GM23338 (cell line): ENCODE measurements at regions not wholly inside any gene's neighbourhood (a gene's known extent, or its start where the extent isn't known, plus 50 kb on each side); places are given as distances from the start of the nearest gene placed in this dataset.

Experiments used
- ATAC-seq: fragments of 200-7000 bp; cut with Tn5 transposase; 3 replicates; pipeline ENCODE4 v1.9.1; 2020
- DNase-seq: peaks from one replicate; pipeline ENCODE4 v3.0.0-alpha.2; 2015; ENCODE audit warnings: low spot score
- H2AFZ ChIP-seq: fragments of 200-600 bp; sonication (generic); 2 replicates; pipeline ENCODE4 v1.8.0; 2016; ENCODE audit warnings: antibody characterized with exemption, mild to moderate bottlenecking, moderate library complexity
- H3F3A ChIP-seq: fragments of 200-600 bp; sonication (generic); replicated peaks from 2 replicates; pipeline ENCODE4 v1.8.0; 2017; ENCODE audit warnings: antibody characterized with exemption, mixed run types, low read depth
- H3K27ac ChIP-seq: fragments of 200-600 bp; sonication (generic); 2 replicates; pipeline ENCODE4 v1.6.1; 2016; ENCODE audit warnings: low read depth
- H3K27me3 ChIP-seq: fragments of 200-600 bp; sonication (generic); 2 replicates; pipeline ENCODE4 v1.8.0; 2016; ENCODE audit warnings: mild to moderate bottlenecking, mixed run types, moderate library complexity; ENCODE audit not compliant: insufficient read depth
- H3K36me3 ChIP-seq: fragments of 200-600 bp; sonication (generic); 2 replicates; pipeline ENCODE4 v1.8.0; 2016; ENCODE audit warnings: mild to moderate bottlenecking; ENCODE audit not compliant: insufficient read depth
- H3K4me1 ChIP-seq: fragments of 200-600 bp; sonication (generic); 2 replicates; pipeline ENCODE4 v1.8.0; 2016; ENCODE audit warnings: mild to moderate bottlenecking, moderate library complexity; ENCODE audit not compliant: insufficient read depth
- H3K4me2 ChIP-seq: fragments of 200-600 bp; sonication (generic); 2 replicates; pipeline ENCODE4 v1.7.1; 2017; ENCODE audit warnings: mixed run types
- H3K4me3 ChIP-seq: fragments of 200-600 bp; sonication (generic); 2 replicates; pipeline ENCODE4 v1.6.1; 2016; ENCODE audit warnings: mixed run types
- H3K79me2 ChIP-seq: fragments of 200-600 bp; sonication (generic); replicated peaks from 2 replicates; pipeline ENCODE4 v1.8.0; 2017; ENCODE audit warnings: mild to moderate bottlenecking; ENCODE audit not compliant: insufficient read depth
- H3K9me2 ChIP-seq: fragments of 200-600 bp; sonication (generic); 2 replicates; pipeline ENCODE4 v1.8.0; 2017; ENCODE audit not compliant: insufficient read depth
- H4K20me1 ChIP-seq: fragments of 200-600 bp; sonication (generic); replicated peaks from 2 replicates; pipeline ENCODE4 v1.8.0; 2017; ENCODE audit warnings: mild to moderate bottlenecking; ENCODE audit not compliant: insufficient read depth
- H3K27ac Mint-ChIP-seq: 2 replicates; pipeline ENCODE4 v1.8.0; 2020; ENCODE audit warnings: inconsistent platforms, mild to moderate bottlenecking, moderate library complexity, mixed read lengths
- H3K27me3 Mint-ChIP-seq: 3 replicates; pipeline ENCODE4 v1.8.0; 2022; ENCODE audit warnings: low read depth, mild to moderate bottlenecking, moderate library complexity, mixed read lengths, inconsistent platforms; ENCODE audit not compliant: insufficient read depth, poor library complexity
- H3K36me3 Mint-ChIP-seq: 3 replicates; pipeline ENCODE4 v1.8.0; 2021; ENCODE audit warnings: low read depth, mild to moderate bottlenecking, inconsistent platforms, moderate library complexity, mixed read lengths
- H3K4me1 Mint-ChIP-seq: 3 replicates; pipeline ENCODE4 v1.8.0; 2020; ENCODE audit warnings: mild to moderate bottlenecking, inconsistent platforms, mixed read lengths
- H3K4me3 Mint-ChIP-seq: 3 replicates; pipeline ENCODE4 v1.8.0; 2021; ENCODE audit warnings: moderate library complexity, mild to moderate bottlenecking, inconsistent platforms, mixed read lengths
- H3K9me3 Mint-ChIP-seq: 3 replicates; pipeline ENCODE4 v1.8.0; 2020; ENCODE audit warnings: moderate library complexity, mild to moderate bottlenecking, inconsistent platforms, mixed read lengths
- CTCF ChIP-seq, 2 experiments: fragments of 200-600 bp in 1 of 2; sonication (generic) in 1 of 2; conservative IDR thresholded peaks; 2 replicates each; pipeline versions ENCODE4 v1.5.1 to v1.6.1; 2016 to 2017; ENCODE audit warnings: antibody characterized with exemption in 2 of 2, low read depth in 2 of 2, mild to moderate bottlenecking in 2 of 2, moderate library complexity in 1 of 2
- ETS1 ChIP-seq: IDR thresholded peaks from 2 replicates; pipeline ENCODE4 v1.6.1; 2016; ENCODE audit warnings: antibody characterized with exemption
- EZH2 ChIP-seq: fragments of 200-600 bp; sonication (generic); IDR thresholded peaks from one replicate; pipeline ENCODE4 v1.8.0; 2017; ENCODE audit warnings: antibody characterized with exemption, mild to moderate bottlenecking, low read depth; ENCODE audit not compliant: unreplicated experiment
- JUNB ChIP-seq: IDR thresholded peaks from one replicate; pipeline ENCODE4 v1.6.1; 2016; ENCODE audit warnings: antibody characterized with exemption; ENCODE audit not compliant: unreplicated experiment
- NANOG ChIP-seq: IDR thresholded peaks from 2 replicates; pipeline ENCODE4 v1.6.1; 2016; ENCODE audit warnings: antibody characterized with exemption, borderline replicate concordance
- POLR2AphosphoS5 ChIP-seq: IDR thresholded peaks from 2 replicates; pipeline ENCODE4 v1.6.1; 2016; ENCODE audit warnings: antibody characterized with exemption, low read depth
- REST ChIP-seq: IDR thresholded peaks from one replicate; pipeline ENCODE4 v1.6.1; 2018; ENCODE audit warnings: antibody characterized with exemption; ENCODE audit not compliant: unreplicated experiment
- STAT1 ChIP-seq: IDR thresholded peaks from one replicate; pipeline ENCODE4 v1.6.1; 2016; ENCODE audit warnings: antibody characterized with exemption; ENCODE audit not compliant: unreplicated experiment
- ZNF114 ChIP-seq: fragments of 250-450 bp; sonication (Bioruptor Pico); IDR thresholded peaks from 2 replicates; pipeline ENCODE4 v1.5.0; 2020; ENCODE audit warnings: mild to moderate bottlenecking, moderate library complexity
- ZNF331 ChIP-seq: fragments of 250-450 bp; sonication (Bioruptor Pico); IDR thresholded peaks from 2 replicates; pipeline ENCODE4 v1.5.0; 2020; ENCODE audit warnings: low read depth, mild to moderate bottlenecking, moderate library complexity

- Histone ChIP-seq H3F3A (no peaks in the 10 kb centered on the region), H2AFZ (no peak overlapping the region), H3K9me2 (no peaks in the 10 kb centered on the region), H3K4me2 (no peak overlapping the region), H3K27me3 (no peaks in the 10 kb centered on the region), H3K36me3 (no peaks in the 10 kb centered on the region), H3K4me3 (no peak overlapping the region), H4K20me1 (no peaks in the 10 kb centered on the region), H3K4me1 (peaks cover 17% of the 10 kb centered on the region), H3K79me2 (no peaks in the 10 kb centered on the region), H3K27ac (no peak overlapping the region)
- H3K27ac Mint-ChIP-seq = no peak overlapping the region
- peaks cover 2% of the 10 kb centered on the region for H3K27me3 Mint-ChIP-seq
- peaks cover 23% of the 10 kb centered on the region for H3K4me1 Mint-ChIP-seq
- DNase-seq = no peak
- peaks cover 11% of the 10 kb centered on the region; the same call in 2 of the 3 replicates for H3K36me3 Mint-ChIP-seq
- peaks cover 18% of the 10 kb centered on the region for H3K9me3 Mint-ChIP-seq
- no peak overlapping the region for H3K4me3 Mint-ChIP-seq
- ATAC-seq = no peak
- no peak for TF ChIP-seq NANOG
These were observed 55.1 kb upstream of the NSMCE3 start for GRCh38 chr15:29324746-29325145.

GRCh38 chr15:29323557-29323956 is 53.9 kb upstream of the NSMCE3 start:
- peaks cover 34% of the 10 kb centered on the region for H3K4me1 Mint-ChIP-seq
- TF ChIP-seq ZNF331 (CRISPR knock-in tag) (no peak), EZH2 (no peak), POLR2AphosphoS5 (no peak), CTCF (conservative IDR thresholded peaks at IDR 0.05; ENCODE audit: low read depth in 2 of 2) (no peak), ZNF114 (CRISPR knock-in tag) (no peak), ETS1 (no peak), STAT1 (no peak), JUNB (no peak), REST (no peak), NANOG (no peak)
- Histone ChIP-seq H4K20me1 (no peaks in the 10 kb centered on the region), H3K9me2 (no peaks in the 10 kb centered on the region), H3K79me2 (no peaks in the 10 kb centered on the region), H3K36me3 (no peaks in the 10 kb centered on the region), H2AFZ (no peak overlapping the region), H3K4me1 (peaks cover 25% of the 10 kb centered on the region), H3K4me2 (no peak overlapping the region), H3K27ac (no peak overlapping the region), H3K4me3 (no peak overlapping the region), H3F3A (no peaks in the 10 kb centered on the region), H3K27me3 (no peaks in the 10 kb centered on the region)
- ATAC-seq = no peak
- H3K27ac Mint-ChIP-seq = no peak overlapping the region
- no peak overlapping the region for H3K4me3 Mint-ChIP-seq
- peaks cover 11% of the 10 kb centered on the region; the same call in 2 of the 3 replicates for H3K36me3 Mint-ChIP-seq
- H3K9me3 Mint-ChIP-seq = peaks cover 18% of the 10 kb centered on the region
- no peak for DNase-seq
- H3K27me3 Mint-ChIP-seq = peaks cover 2% of the 10 kb centered on the region
